IMR-90 (cell line): ENCODE measurements at regions not wholly inside any gene's neighbourhood (a gene's known extent, or its start where the extent isn't known, plus 50 kb on each side); places are given as distances from the start of the nearest gene placed in this dataset.

Source experiments
- CEBPB ChIP-seq: IDR thresholded peaks from 2 replicates; pipeline ENCODE4 v1.6.1; 2012; ENCODE audit warnings: low read depth, low read length, improper control_type of control experiment
- CHD1 ChIP-seq: IDR thresholded peaks from 2 replicates; pipeline ENCODE4 v1.6.1; 2012; ENCODE audit warnings: low read depth, low read length, improper control_type of control experiment
- FOS ChIP-seq: fragments of 150-350 bp; IDR thresholded peaks from 2 replicates; pipeline ENCODE4 v1.6.1; 2016; ENCODE audit warnings: low read depth, low read length
- MAZ ChIP-seq: IDR thresholded peaks from 2 replicates; pipeline ENCODE4 v1.6.1; 2012; ENCODE audit warnings: low read depth, mild to moderate bottlenecking, low read length, improper control_type of control experiment, moderate library complexity, borderline replicate concordance
- MXI1 ChIP-seq: IDR thresholded peaks from 2 replicates; pipeline ENCODE4 v1.6.1; 2012; ENCODE audit warnings: low read depth, mild to moderate bottlenecking, low read length, moderate library complexity, borderline replicate concordance
- NFE2L2 ChIP-seq: fragments of 150-350 bp; IDR thresholded peaks from 2 replicates; pipeline ENCODE4 v1.6.1; 2016; ENCODE audit warnings: low read depth, mild to moderate bottlenecking, low read length
- POLR2A ChIP-seq: IDR thresholded peaks from 2 replicates; pipeline ENCODE4 v1.6.1; 2012; ENCODE audit warnings: mild to moderate bottlenecking, low read depth, low read length
- RAD21 ChIP-seq: IDR thresholded peaks from 2 replicates; pipeline ENCODE4 v1.6.1; 2012; ENCODE audit warnings: low read length, improper control_type of control experiment
- RCOR1 ChIP-seq: IDR thresholded peaks from 2 replicates; pipeline ENCODE4 v1.6.1; 2012; ENCODE audit warnings: mild to moderate bottlenecking, low read length, improper control_type of control experiment; ENCODE audit not compliant: insufficient replicate concordance
- RFX5 ChIP-seq: IDR thresholded peaks from 2 replicates; pipeline ENCODE4 v1.8.0; 2012; ENCODE audit warnings: low read depth, mild to moderate bottlenecking, low read length, moderate library complexity
- SMC3 ChIP-seq: fragments of 150-350 bp; IDR thresholded peaks from 2 replicates; pipeline ENCODE4 v1.6.1; 2016; ENCODE audit warnings: low read depth, mild to moderate bottlenecking, antibody characterized with exemption, low read length, moderate library complexity
- TF ChIP-seq, protein P1 (sequence below): conservative IDR thresholded peaks from 2 replicates; pipeline ENCODE4 v1.5.1; 2012; ENCODE audit warnings: mild to moderate bottlenecking, low read depth, low read length, improper control_type of control experiment
- TF ChIP-seq, protein P2 (sequence below): fragments of 150-350 bp; IDR thresholded peaks from 2 replicates; pipeline ENCODE4 v1.6.1; 2017; ENCODE audit warnings: mild to moderate bottlenecking, antibody characterized with exemption, low read length, low read depth

- TF ChIP-seq RAD21 (no peak), RCOR1 (no peak), POLR2A (no peak), MXI1 (no peak), MAZ (no peak), NFE2L2 (no peak), SMC3 (no peak), CHD1 (no peak), RFX5 (no peak), CEBPB (no peak), FOS (no peak)
- TF ChIP-seq, protein P1, sequence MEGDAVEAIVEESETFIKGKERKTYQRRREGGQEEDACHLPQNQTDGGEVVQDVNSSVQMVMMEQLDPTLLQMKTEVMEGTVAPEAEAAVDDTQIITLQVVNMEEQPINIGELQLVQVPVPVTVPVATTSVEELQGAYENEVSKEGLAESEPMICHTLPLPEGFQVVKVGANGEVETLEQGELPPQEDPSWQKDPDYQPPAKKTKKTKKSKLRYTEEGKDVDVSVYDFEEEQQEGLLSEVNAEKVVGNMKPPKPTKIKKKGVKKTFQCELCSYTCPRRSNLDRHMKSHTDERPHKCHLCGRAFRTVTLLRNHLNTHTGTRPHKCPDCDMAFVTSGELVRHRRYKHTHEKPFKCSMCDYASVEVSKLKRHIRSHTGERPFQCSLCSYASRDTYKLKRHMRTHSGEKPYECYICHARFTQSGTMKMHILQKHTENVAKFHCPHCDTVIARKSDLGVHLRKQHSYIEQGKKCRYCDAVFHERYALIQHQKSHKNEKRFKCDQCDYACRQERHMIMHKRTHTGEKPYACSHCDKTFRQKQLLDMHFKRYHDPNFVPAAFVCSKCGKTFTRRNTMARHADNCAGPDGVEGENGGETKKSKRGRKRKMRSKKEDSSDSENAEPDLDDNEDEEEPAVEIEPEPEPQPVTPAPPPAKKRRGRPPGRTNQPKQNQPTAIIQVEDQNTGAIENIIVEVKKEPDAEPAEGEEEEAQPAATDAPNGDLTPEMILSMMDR = no peak
- TF ChIP-seq, protein P2, sequence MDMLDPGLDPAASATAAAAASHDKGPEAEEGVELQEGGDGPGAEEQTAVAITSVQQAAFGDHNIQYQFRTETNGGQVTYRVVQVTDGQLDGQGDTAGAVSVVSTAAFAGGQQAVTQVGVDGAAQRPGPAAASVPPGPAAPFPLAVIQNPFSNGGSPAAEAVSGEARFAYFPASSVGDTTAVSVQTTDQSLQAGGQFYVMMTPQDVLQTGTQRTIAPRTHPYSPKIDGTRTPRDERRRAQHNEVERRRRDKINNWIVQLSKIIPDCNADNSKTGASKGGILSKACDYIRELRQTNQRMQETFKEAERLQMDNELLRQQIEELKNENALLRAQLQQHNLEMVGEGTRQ = no peak
These were observed 462.1 kb upstream of the ID2 start for GRCh38 chr2:8219631-8220355.
